NOMO-1 treated with dmso at 0.1 percent for 144 hours (cell line): ENCODE measurements at regions not wholly inside any gene's neighbourhood (a gene's known extent, or its start where the extent isn't known, plus 50 kb on each side); places are given as distances from the start of the nearest gene placed in this dataset.
"Not testable (repeated sequence)": the region's sequence is repeated elsewhere in the genome, so short reads cannot be mapped to it uniquely, and the experiment has no call there.

Experiments
- DNase-seq: peaks from one replicate; lab custom pipeline; 2025; ENCODE audit not compliant: unreplicated experiment; lab: John Stamatoyannopoulos, UW

- no peak for DNase-seq
Observed at GRCh38 chr7:115654384-115655214, 376.0 kb downstream of the TFEC start.

- no peak for DNase-seq
Observed at GRCh38 chr7:115649429-115649828, 381.1 kb downstream of the TFEC start.

GRCh38 chr7:115647712-115648111 lies 382.9 kb downstream of the TFEC start:
- DNase-seq, result no peak

GRCh38 chr7:115642194-115642593 lies 388.4 kb downstream of the TFEC start:
- no peak for DNase-seq

GRCh38 chr7:115638853-115639252 lies 391.7 kb downstream of the TFEC start:
- no peak for DNase-seq

GRCh38 chr7:115637128-115637527 lies 393.4 kb downstream of the TFEC start:
- no peak for DNase-seq

GRCh38 chr7:115635876-115636275 lies 394.7 kb downstream of the TFEC start:
- DNase-seq, result no peak

- no peak for DNase-seq
Observed at GRCh38 chr7:115635376-115635775, 395.2 kb downstream of the TFEC start.

- no peak for DNase-seq
Observed at GRCh38 chr7:115634633-115635032, 395.9 kb downstream of the TFEC start.

GRCh38 chr7:115632636-115633035 lies 397.9 kb downstream of the TFEC start:
- DNase-seq, result no peak

- DNase-seq, result no peak
Observed at GRCh38 chr7:115631782-115632181, 398.8 kb downstream of the TFEC start.

- DNase-seq, result no peak
Observed at GRCh38 chr7:115630049-115630448, 400.5 kb downstream of the TFEC start.

- DNase-seq, result no peak
Observed at GRCh38 chr7:115618676-115619075, 411.9 kb downstream of the TFEC start.

- no peak for DNase-seq
Observed at GRCh38 chr7:115613836-115614235, 416.7 kb downstream of the TFEC start.

- DNase-seq, result no peak
Observed at GRCh38 chr7:115603416-115603815, 427.1 kb downstream of the TFEC start.

- DNase-seq, result no peak
Observed at GRCh38 chr7:115600207-115600606, 430.4 kb downstream of the TFEC start.

- DNase-seq, result not testable (repeated sequence)
Observed at GRCh38 chr7:115599184-115599583, 431.4 kb downstream of the TFEC start.

- DNase-seq, result not testable (repeated sequence)
Observed at GRCh38 chr7:115597220-115597619, 433.3 kb downstream of the TFEC start.

- no peak for DNase-seq
Observed at GRCh38 chr7:115593111-115593510, 437.5 kb downstream of the TFEC start.

GRCh38 chr7:115585015-115585718 lies 445.4 kb downstream of the TFEC start:
- DNase-seq, result no peak

GRCh38 chr7:115582956-115583355 lies 447.6 kb downstream of the TFEC start:
- no peak for DNase-seq

- DNase-seq, result no peak
Observed at GRCh38 chr7:115578576-115578975, 452.0 kb downstream of the TFEC start.
